ENCODE measurements at regions not wholly inside any gene's neighbourhood (a gene's known extent, or its start where the extent isn't known, plus 50 kb on each side); places are given as distances from the start of the nearest gene placed in this dataset.

- CTCF ChIA-PET (ENCODE audit: partially characterized antibody): interaction anchor here (1.1 kb wide), 1 partner anchor 10 kb away, joined by 3 read pairs; no protein-coding TSS in a partner anchor
These were observed 1244.5 kb downstream of the PCDH7 start for GRCh38 chr4:31964685-31965084.

More at GRCh38 chr4:31964685-31965084, 1244.5 kb downstream of the PCDH7 start:
- Histone ChIP-seq H3K4ac (replicated peaks; ENCODE audit: insufficient read length, low read depth, low read length) (no peak overlapping the region), H4K5ac (ENCODE audit: insufficient read length, low read depth, low read length) (no peak overlapping the region), H2BK120ac (replicated peaks; ENCODE audit: low read depth, low read length) (no peak overlapping the region), H3K14ac (ENCODE audit: insufficient read length) (no peak overlapping the region), H3K23me2 (ENCODE audit: low read depth, low read length) (no peaks in the 10 kb centered on the region), H3K36me3 (ENCODE audit: control insufficient read depth in 2 of 4, insufficient read depth in 4 of 4, low read length in 3 of 4) (no peaks in the 10 kb centered on the region), H3K4me1 (replicated peaks in 1 of 4; ENCODE audit: control insufficient read depth in 3 of 4, insufficient read depth in 4 of 4, low read length in 3 of 4) (no peaks in the 10 kb centered on the region), H2BK5ac (ENCODE audit: low read depth, low read length) (no peak overlapping the region), H2BK15ac (ENCODE audit: low read length) (no peak overlapping the region), H4K8ac (ENCODE audit: extremely low read depth, insufficient read depth, low read length) (no peak overlapping the region), H4K91ac (replicated peaks; ENCODE audit: insufficient read length, low read length) (no peak overlapping the region), H3K79me1 (ENCODE audit: low read depth, low read length) (no peaks in the 10 kb centered on the region), H2AK5ac (ENCODE audit: low read depth, low read length) (no peak overlapping the region), H2BK12ac (ENCODE audit: low read depth, low read length) (no peak overlapping the region), H3K9ac (replicated peaks in 1 of 4; ENCODE audit: extremely low read depth in 1 of 4, low read depth in 3 of 4, low read length in 3 of 4) (no peak overlapping the region), H3K27ac (ENCODE audit: low read depth, low read length) (no peak overlapping the region), H3K9me3 (ENCODE audit: insufficient read depth in 2 of 2, low read depth in 1 of 2, low read length in 1 of 2) (no peaks in the 10 kb centered on the region), H3K56ac (replicated peaks; ENCODE audit: insufficient read length, low read depth, low read length) (no peak overlapping the region), H3K18ac (ENCODE audit: extremely low read depth, low read length) (no peak overlapping the region), H3K27me3 (replicated peaks in 1 of 4; ENCODE audit: control insufficient read depth in 3 of 4, extremely low read depth in 1 of 4, insufficient read depth in 3 of 4, low read length in 3 of 4) (no peaks in the 10 kb centered on the region), H2BK20ac (ENCODE audit: low read length) (no peak overlapping the region), H4K20me1 (replicated peaks in 1 of 2; ENCODE audit: control insufficient read depth in 1 of 2, insufficient read depth in 2 of 2, low read length in 2 of 2) (no peaks in the 10 kb centered on the region), H3K4me3 (ENCODE audit: extremely low read depth in 1 of 4, insufficient read depth in 2 of 4, low read depth in 3 of 4, low read length in 4 of 4) (no peak overlapping the region), H3K23ac (ENCODE audit: insufficient read length) (no peak overlapping the region), H3K4me2 (ENCODE audit: insufficient read depth in 1 of 2, low read depth in 2 of 2, low read length in 2 of 2) (no peak overlapping the region), H3K79me2 (ENCODE audit: control insufficient read depth in 1 of 2, insufficient read depth in 2 of 2, low read length in 2 of 2) (no peaks in the 10 kb centered on the region), H2AFZ (ENCODE audit: low read length) (no peak overlapping the region)
- WGBS, 2 experiments (ENCODE audit: extremely low coverage in 1 of 2, insufficient coverage in 1 of 2, insufficient read length in 1 of 2, insufficient replicate concordance in 2 of 2, low coverage in 1 of 2, low lambda C conversion rate in 2 of 2, missing lambda C conversion rate in 1 of 2): 81% methylated on average over 3 of the region's 3 CpGs; no CpG with 5 or more reads in 1 of the 2 experiments
- DNase-seq (ENCODE audit: low read depth in 1 of 2, low spot score in 2 of 2): no peak
- no peak for FAIRE-seq
- TF ChIP-seq ZNF274 (IDR thresholded peaks at IDR 0.05; ENCODE audit: borderline replicate concordance, extremely low read depth, low read length) (no peak), NRF1 (IDR thresholded peaks at IDR 0.05; ENCODE audit: low read depth, low read length) (no peak), CEBPB (IDR thresholded peaks at IDR 0.05; ENCODE audit: low read depth, low read length) (peak; percentile 51; the same call in 1 of the 2 replicates), MAFK (IDR thresholded peaks at IDR 0.05; ENCODE audit: low read depth, low read length) (no peak), TEAD4 (IDR thresholded peaks at IDR 0.05; ENCODE audit: low read depth, low read length) (no peak), EZH2 (IDR thresholded peaks at IDR 0.05; ENCODE audit: low read depth, low read length, severe bottlenecking) (no peak), TCF12 (IDR thresholded peaks at IDR 0.05; ENCODE audit: low read depth, low read length) (no peak)
- POLR2A ChIA-PET (ENCODE audit: partially characterized antibody): no interaction called here
